ENCODE measurements at regions not wholly inside any gene's neighbourhood (a gene's known extent, or its start where the extent isn't known, plus 50 kb on each side); places are given as distances from the start of the nearest gene placed in this dataset.

GRCh38 chr15:70202756-70203155 lies 105.0 kb upstream of the TLE3 start:
- TF ChIP-seq CTCF (conservative IDR thresholded peaks at IDR 0.05; ENCODE audit: low read depth, low read length): no peak
- no peak for TF ChIP-seq EZH2 (IDR thresholded peaks at IDR 0.05; ENCODE audit: borderline replicate concordance, low read depth, low read length, poor library complexity, severe bottlenecking)

Data from A673 (cell line).